HG03097 (cell line): ENCODE measurements at regions not wholly inside any gene's neighbourhood (a gene's known extent, or its start where the extent isn't known, plus 50 kb on each side); places are given as distances from the start of the nearest gene placed in this dataset.
"Not testable (repeated sequence)": the region's sequence is repeated elsewhere in the genome, so short reads cannot be mapped to it uniquely, and the experiment has no call there.

ENCODE experiments used
- ATAC-seq: cut with Tn5 transposase; IDR thresholded peaks from one replicate; pipeline ENCODE4 v1.9.1; 2021; ENCODE audit not compliant: unreplicated experiment, low FRiP score

- no peak for ATAC-seq
Observed at GRCh38 chr17:51387582-51387981, 127.2 kb downstream of the UTP18 start.

GRCh38 chr17:51387986-51388385 lies 127.6 kb downstream of the UTP18 start:
- ATAC-seq = no peak

GRCh38 chr17:51389875-51390274 lies 129.5 kb downstream of the UTP18 start:
- ATAC-seq = no peak

GRCh38 chr17:51391982-51392654 lies 131.8 kb downstream of the UTP18 start:
- ATAC-seq = no peak

- ATAC-seq = no peak
Observed at GRCh38 chr17:51395621-51396020, 135.3 kb downstream of the UTP18 start.

GRCh38 chr17:51397361-51398127 lies 137.2 kb downstream of the UTP18 start:
- no peak for ATAC-seq

GRCh38 chr17:51398128-51398525 lies 137.8 kb downstream of the UTP18 start:
- no peak for ATAC-seq

- ATAC-seq = no peak
Observed at GRCh38 chr17:51398687-51399086, 138.3 kb downstream of the UTP18 start.

- no peak for ATAC-seq
Observed at GRCh38 chr17:51401279-51401678, 140.9 kb downstream of the UTP18 start.

GRCh38 chr17:51402899-51403298 lies 142.6 kb downstream of the UTP18 start:
- no peak for ATAC-seq

GRCh38 chr17:51407576-51407975 lies 147.2 kb downstream of the UTP18 start:
- ATAC-seq = no peak

- no peak for ATAC-seq
Observed at GRCh38 chr17:51419476-51419875, 159.1 kb downstream of the UTP18 start.

- ATAC-seq = no peak
Observed at GRCh38 chr17:51421525-51421924, 161.2 kb downstream of the UTP18 start.

- ATAC-seq = no peak
Observed at GRCh38 chr17:51422634-51423033, 162.3 kb downstream of the UTP18 start.

- no peak for ATAC-seq
Observed at GRCh38 chr17:51423421-51424160, 163.2 kb downstream of the UTP18 start.

- ATAC-seq = no peak
Observed at GRCh38 chr17:51425773-51426172, 165.4 kb downstream of the UTP18 start.

- ATAC-seq = peak; percentile 31
Observed at GRCh38 chr17:51427323-51427811, 167.0 kb downstream of the UTP18 start.

- peak; percentile 89 for ATAC-seq
Observed at GRCh38 chr17:51427856-51428255, 167.5 kb downstream of the UTP18 start.

GRCh38 chr17:51428668-51429495 lies 168.5 kb downstream of the UTP18 start:
- ATAC-seq = no peak

GRCh38 chr17:51429938-51430337 lies 169.6 kb downstream of the UTP18 start:
- ATAC-seq = not testable (repeated sequence)
